ENCODE measurements at regions not wholly inside any gene's neighbourhood (a gene's known extent, or its start where the extent isn't known, plus 50 kb on each side); places are given as distances from the start of the nearest gene placed in this dataset.
A peak's percentile ranks its signal among the peaks of the same experiment; 100 is the strongest.

DNA sequence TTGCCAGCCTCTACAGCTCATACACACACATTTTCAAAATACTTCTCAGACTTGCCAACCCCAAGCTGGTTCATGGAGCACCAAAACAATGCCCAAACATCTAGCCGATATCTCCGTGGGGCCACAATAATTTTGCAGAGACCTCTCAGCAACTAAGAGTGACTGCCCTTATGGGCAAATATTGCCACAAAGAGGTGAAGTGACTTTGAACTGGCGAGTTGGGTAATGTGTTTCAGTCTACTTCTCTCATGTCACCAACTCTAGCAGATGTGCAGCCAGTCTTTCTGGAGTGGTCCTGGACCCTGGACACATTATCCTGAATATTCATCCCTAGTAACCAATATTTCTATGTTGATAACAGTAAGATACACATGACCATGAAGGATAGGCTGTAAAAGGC is 290.3 kb downstream of the EMP1 start:
- no peak for DNase-seq

DNA sequence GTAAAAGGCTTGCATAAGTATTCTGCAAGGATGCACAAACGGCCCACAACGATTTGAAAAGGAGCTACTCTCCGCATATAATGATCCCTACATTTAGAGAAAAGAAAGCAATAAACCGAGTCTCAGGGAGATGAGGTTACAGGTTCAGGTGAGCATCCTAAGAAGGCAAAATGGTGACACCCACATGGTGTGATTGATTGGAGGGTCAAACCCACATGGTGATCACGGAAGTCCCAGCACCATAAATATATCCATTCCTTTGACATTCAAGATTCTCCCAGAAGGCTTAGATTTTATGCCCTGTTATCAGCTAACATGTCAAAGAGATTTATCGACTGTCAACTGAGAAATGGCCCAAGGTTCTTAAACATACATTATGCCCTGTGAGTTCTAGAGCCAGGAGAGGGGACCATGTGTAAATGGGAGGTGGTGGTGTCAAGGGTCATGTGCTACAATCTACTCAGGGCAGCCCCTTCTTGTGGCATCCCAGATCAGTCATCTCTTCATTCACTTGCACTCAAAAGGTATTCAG is 282.2 kb downstream of the EMP1 start:
- no peak for DNase-seq

DNA sequence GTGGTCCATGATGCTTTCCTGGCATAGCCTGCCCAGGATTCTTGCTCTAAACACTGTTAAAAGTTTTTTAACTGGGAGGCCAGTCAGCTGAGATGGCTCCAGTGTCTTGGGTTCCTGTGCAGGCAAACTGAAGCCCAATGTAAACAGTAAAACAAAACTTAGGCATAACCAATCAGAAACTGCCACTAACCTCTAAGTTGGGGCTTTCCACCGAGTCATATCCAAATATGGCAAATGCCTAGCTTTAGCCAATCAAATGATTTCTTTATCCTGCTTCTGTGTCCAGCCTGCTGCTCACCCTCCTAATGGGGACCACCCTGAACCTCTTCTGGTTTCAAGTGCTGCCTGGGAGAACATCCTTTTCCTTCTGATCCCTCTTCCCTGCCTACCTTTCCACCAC is 277.9 kb downstream of the EMP1 start:
- no peak for DNase-seq

DNA sequence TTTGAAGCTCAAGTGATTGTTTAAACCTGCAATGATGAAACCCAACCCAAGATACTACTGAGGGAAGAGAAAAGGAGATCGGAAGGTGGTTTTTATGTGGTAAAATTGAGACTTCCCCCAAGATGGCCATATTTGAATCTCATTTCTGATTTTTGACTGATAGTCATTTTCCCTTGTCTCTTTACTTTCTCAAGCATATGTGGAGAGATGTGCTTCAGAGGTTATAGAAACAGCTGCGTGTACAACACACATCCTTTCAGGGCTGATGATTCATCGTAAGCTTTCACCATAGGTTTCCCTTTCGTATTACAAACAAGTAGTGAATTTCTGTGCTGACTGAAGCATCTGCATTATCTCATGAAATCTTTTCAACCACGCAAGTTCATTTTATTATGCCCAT is 276.2 kb downstream of the EMP1 start:
- DNase-seq = peak; percentile 16

DNA sequence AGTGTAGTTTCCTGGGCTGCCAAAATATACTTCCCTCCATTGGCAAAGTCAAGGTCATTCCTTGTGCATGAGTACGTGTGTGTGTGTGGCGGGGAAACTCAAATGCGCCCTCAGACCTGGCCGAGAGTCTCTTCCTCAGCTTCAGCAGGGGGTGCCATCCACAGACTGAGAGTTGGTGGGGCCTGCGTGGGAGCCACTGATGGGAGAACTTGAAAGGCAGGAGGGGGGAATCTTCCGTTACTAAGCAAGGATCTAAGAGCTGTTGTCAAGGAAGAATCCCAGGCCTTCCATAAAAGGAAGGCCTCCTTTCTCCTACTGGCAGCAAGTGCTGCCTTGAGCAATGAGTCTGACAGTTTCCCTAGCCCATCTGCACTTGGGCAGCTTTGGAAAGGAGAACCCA is 274.9 kb downstream of the EMP1 start:
- no peak for DNase-seq

DNA sequence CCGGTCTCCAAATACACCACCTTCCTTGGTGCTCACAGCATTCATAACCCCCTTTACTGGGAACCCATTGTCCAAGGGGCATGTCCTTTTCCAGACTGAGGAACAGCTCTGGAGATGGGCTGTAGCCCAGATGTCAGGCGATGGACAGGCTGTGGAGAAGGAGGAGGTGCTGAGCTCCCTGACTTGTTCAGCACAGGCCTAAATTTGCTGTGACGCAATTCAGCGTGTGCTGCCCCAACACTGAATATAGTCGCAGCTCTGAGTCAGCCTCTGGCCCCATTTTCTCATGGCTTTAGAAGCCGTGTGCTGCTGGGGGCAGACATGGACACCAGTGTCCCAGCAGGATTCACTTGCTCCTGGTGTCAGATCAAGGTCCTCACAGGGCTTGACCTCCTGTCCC is 269.1 kb downstream of the EMP1 start:
- no peak for DNase-seq

DNA sequence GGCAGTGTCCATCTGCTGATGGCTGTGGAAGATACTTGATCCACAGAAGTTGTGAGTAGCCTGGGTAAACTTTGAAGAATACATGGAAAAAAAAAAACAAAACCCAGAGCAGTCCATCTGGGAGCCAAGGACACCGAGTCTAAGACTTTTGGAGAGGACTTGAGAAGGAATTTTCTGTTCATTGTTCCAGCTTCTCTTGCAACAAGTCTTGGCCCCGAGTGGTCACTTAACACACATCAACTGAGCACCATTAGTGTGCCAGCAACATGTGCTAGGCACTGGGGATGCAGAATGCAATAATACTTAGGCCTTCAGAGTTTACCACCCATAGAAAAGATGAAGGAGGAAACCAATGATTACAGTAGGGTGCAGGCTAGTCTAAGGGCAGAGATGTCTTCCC is 266.7 kb downstream of the EMP1 start:
- no peak for DNase-seq

DNA sequence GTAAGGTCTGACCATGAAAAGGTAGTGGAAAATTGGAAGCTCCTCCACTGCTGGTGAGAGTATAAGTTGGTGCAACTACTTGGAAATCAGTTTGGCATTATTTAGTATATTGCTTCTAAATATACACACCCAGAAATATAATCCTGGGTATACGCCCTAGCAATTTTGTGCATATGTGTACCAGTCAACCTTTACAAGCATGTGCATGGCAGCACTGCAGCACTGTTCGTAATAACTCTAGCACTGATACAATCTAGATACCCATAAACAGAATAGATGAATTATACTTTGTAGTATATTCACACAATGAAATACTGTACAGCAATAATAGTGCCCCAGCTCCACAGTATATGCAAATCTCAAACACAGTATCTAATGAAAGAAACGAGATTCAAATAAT is 265.9 kb downstream of the EMP1 start:
- DNase-seq = no peak

DNA sequence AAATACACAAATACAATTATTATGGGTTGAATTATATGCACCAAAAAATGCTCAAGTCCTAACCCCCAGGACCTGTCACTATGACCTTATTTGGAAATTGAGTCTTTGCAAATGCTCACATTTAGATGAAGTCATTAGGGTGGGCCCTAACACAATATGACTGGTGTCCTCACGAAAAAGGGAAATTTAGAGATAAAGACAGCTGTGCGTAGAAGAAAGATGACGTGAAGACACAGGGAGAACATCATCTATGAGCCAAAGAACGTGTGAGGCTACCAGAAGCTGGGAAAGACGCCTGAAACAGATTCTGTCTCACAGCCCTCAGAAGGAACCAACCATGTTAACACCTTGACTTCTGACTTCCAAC is 259.2 kb downstream of the EMP1 start:
- no peak for DNase-seq

DNA sequence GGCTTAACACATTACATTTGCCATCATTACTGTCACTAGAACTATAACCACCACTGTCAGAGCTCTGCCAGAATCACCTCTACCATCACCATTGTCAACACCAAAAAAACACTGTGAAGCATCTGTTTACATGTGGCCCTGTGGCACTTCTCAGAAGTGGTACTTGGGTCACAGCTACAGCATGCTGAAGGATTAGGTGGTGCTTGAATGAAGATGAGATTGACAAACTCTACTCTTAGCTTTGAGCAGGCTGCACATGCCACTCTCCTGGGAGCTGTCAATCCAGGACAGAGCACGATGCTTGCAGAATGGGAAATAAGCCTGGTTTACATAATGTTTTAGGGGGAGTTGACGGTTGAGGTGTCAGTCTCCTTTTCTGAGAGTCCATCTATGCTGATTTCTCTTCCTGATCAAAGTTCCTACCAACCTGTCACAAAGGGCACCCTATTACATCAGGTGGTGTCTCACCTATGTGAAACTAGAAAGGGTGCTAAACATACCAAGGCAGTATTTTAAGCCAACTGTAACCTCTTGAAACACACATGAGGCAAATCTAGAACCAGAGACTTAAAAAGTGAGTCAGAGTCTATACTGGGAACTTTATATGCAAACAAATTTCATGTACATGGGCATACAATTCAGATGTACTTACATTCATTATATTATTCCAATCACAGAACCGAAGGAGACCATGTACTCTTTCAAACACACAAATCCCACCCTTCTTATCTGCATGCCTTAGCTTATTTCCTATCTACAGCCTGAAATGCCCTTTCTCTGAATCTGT is 258.7 kb downstream of the EMP1 start:
- DNase-seq = no peak

DNA sequence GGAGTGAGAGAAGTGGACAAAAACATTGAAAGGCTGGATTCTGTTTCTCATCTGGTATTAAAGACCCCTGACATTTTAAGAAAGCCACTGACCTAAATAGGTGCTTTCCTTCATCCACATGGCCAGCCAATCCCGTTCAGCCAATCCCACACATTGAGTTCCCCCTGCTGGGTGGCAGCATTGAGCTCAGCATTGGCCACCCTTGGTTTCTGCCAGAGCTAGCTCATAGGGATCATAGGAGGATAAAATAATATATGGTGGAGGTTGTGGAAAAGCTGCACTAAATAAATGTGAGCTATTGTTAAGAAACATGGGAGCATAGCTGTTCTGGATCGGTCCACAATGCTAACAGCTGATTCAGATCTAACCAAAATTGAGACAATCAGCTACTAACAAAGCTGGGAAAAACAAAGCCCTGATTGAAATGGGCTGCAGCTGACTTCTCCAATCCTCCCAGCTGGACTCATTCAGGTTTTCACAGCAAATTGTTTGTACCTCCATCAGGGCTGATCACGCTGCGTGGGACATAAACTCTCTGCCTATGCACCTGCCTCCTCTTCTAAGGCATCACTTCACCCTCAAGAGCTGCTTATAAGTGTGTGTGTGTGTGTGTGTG is 256.5 kb downstream of the EMP1 start:
- no peak for DNase-seq

DNA sequence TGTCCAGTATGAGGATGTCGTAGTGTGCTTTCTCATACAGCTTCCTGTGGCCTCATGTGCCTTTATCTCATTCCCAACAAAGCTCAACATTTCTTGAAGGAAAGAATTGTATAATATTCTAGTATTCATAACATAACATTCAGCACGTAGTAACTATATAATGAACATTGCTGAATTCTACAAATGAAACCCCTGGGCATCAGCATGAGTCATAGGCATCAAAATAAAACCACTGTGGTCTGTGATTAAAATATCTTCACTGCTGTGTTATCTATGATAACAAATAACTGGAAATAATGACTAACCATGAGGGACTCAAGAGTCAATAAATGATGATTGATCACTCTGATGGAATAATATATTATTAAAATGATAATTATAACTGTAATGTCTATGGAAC is 255.2 kb downstream of the EMP1 start:
- peak; percentile 11 for DNase-seq

DNA sequence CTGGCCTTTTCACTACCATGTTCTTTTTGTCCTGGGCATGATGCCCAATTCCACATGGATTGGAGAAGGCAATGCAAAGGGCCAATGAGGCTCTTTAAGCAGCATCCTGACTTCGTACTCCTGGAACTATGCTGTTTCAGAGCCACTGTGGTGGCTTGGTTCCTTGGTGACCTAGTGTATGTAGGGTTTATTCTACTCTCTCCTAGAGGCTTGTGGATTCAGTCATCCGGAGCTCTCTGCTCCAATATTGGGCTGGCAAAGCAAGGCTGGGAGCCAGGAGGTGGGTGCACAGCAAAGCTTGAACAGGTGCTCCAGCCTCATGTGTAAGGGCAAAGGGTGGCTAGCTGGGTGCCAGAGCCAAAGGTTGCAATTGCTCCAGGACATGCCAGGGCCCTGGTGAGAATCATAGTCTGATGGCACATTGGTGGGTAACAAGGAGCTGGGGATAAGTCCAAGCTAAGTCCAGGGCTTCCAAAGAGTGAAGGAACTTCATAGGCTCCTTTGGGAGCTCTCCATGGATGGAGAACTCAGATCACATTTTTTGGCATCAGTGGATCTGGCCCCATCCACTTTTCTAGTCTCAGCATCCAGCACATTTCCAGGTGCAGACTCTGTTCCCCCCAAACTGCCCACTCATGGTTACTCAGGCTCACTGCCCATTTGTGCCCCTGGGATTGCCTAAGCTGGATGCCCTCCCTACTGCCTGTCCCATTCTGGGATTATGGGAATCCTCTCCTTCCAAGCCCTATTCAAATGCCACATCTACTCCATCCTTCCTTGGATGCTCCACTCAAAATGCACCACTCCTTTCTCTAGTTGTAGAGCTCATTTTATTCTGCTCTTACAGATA is 253.9 kb downstream of the EMP1 start:
- DNase-seq = no peak

DNA sequence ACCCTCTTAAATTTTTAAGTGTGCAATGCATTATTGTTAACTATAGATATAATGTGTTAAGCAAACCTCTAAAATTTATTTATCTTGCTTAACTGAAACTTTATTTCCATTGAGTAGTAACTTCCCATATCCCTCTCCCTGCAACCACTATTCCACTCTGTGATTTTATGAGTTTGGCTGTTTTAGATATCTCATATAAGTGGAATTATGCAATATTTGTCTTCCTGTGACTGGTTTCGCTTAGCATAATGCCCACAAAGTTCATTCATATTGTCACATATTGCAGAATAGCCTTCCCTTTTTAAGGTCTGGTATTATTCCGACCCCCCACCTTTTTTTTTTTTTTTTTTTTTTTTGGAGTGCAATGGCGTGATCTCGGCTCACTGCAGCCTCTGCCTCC is 247.6 kb downstream of the EMP1 start:
- DNase-seq = no peak

DNA sequence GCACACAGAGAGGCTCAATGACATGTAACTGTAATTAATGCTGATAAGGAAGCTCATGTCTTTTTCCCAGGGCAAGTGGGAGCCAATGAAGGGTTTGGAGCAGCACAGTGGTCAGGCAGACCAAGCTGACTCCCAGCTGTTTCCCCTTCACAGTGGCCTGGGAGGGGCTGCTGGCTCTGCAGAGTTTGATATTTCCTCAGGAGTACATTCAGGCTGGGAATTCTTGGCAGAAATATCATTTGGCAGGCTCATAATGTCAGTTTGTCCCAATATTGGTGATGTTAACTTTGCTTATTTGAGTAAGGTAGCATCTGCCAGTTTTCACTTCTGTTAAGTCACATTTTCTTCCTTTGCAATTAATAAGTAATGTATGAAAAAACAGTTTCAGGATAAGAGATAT is 247.0 kb downstream of the EMP1 start:
- DNase-seq = no peak

DNA sequence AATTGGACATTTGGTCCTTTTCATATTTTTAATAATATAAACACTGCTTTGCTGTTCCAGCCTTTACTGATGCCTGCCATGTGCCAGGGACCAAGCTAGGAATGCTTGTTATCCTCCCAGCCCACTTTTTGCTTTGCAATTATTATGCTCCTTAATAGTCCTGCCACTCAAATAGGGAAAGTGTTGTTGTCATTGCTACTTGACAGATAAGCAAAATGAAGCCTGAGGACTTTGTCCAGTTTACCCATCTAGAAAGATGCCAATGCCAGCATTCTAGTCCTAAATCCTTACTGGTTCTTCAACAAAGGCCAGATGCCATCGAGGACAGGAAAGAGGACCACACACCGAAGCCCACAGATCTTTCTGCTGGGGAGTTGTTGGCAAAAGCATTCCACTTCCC is 246.5 kb downstream of the EMP1 start:
- DNase-seq = no peak

DNA sequence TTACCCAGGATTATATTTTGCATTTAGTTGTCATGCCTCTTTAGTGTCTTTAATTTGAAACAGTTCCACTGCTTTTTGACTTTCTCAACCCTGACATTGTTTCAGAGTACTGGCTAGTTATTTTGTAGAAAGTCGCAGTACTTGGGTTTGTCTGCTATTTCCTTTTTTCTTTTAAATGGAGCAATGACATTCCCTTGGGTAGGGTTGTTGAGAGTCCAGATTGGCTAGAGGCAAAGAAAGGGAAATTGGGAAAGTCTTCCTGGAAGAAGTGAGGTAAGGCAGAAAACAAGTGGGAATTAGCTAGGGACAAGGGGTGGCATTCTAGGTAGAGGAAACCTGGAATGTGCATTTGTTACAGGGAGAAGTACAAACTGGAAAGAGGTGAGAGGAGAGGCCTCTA is 245.9 kb downstream of the EMP1 start:
- DNase-seq = no peak

DNA sequence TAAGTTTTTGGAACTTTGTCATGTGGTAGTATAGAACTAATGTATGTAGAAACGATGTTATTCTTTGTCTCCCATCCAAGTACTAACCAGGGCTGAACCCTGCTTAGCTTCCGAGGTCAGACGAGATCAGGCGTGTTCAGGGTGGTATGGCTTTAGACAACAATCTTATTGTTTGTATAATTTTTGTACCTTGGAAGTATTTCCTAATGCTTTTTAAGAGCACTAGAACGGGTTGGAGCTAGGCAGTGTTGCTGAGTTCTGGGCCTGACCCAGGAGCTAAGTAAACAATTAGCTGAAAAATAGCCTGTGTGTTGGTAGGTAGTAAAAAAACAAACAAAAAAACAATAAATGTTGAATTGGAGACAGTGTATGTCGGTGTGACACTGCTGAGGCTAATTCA is 244.3 kb downstream of the EMP1 start:
- DNase-seq = no peak

DNA sequence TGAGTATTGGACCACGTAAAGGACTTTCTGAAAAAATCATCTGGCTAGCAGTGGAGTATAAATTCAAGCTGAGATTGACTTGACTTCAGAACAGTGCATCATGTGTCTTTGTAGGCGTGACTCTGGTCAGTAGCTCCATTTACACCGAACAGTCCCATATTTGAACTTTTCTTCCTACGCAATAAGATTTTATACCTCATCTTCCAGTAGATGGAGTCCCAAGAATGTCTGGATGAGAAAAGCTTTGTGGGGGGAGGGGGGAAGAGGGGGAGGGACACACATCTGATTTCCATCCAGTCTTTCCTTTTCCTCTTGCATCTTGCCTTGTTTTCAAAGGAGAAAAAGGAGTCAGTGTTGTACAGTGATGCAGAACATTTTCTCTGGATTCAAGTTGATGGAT is 241.0 kb downstream of the EMP1 start:
- no peak for DNase-seq

DNA sequence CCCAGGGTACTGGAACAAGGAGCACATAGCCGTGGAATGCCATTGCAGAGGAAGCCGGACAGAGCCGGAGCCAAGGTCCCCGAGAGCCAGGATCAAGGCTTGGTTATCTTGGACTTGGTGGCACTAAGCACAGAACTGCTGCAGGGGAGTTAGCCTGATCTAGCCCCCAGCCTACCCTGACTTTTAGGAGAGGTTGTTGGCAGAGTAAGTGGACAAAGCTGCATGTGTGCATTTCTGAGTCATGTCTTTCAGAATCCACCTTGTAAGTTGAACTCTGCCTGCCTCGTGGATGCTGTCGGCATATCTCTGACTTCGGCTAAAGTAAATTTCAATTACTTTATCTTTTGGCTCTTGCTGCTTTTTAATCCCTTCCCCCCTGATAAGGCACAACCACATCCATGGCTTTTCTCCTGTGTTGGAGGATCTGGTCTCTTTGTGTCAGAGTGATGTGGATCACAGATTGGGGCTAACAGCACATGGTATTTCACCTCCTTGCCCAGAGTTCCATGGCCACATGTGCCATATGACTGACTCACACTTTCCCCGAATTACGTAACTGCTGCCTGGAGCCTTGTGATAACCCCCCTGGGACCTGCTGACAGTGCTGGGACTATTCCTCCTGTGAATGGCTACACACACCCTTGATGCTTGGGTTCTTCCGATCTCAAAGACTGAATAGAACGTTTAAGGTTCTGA is 240.3 kb downstream of the EMP1 start:
- peak; percentile 91 for DNase-seq

DNA sequence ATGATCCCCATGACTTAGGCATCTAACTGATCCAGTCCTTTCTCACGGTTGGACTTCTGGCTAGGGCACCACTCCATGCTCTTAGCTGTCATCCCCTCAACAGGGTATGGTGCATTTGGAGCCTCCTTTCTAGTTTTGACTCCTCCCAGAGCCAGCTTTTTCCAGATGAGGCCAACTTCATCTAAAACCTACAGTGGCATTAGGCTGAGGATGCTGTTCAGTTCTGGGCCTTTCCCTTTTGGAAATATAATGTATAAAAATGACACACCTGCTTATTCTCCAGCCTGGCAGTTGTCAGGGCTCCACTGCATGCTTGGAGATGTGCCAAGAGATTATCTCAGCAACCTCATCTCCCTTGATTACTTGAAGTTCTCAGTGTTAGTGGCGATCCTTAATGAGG is 239.7 kb downstream of the EMP1 start:
- no peak for DNase-seq

DNA sequence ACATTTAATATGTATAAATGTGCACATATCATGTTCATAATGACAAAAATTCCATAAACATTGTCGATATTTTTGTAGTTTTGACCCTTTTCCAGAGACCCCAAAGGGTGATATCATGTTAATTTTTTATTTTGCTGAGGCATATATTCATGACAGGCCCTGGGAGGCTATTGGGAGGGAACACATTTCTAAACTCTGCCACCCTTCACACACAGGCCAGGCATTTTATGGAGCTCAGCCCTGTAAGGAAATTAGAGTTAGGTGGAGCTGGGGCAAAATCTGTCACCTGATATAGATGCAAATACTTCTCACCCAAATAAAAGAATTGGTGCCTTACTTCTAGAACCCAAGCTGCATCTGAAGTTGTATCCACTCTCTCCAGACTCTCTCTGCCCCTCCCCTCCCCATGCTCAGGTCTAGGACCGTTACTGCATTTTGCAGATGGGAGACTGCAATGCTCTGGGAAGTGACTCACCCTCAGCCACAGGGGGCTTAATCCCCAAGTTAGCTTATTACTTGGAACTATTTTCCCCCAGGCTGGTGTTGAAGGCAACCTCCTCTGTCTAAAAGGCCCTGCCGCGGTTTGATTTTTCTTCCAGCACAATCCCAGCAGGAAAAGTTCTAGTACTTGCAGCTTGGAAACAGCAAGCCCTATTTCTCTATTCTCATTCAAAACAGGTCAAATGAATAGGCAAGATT is 238.9 kb downstream of the EMP1 start:
- no peak for DNase-seq

DNA sequence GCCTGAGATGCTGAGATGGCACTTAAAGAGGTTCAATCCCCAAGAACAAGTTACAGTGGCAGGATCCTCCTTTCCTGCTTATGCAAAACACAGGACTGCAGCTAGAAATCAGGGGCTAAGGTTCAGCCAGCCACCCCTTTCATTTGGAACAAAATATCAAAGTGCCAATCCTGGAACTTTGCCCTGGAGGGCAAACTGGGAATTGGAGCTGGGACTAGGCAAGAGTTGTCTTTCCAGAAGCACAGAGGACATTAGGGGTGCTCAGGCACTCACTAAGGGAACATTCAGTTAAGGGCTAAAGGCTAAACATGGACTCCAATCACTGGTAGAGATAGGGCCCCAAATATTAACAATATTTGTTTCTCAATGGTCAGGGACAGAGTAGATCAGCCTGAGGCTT is 237.2 kb downstream of the EMP1 start:
- no peak for DNase-seq

All from NCI-H226 (cell line).